Muscle of arm (tissue), 1 donor: ENCODE measurements at regions not wholly inside any gene's neighbourhood (a gene's known extent, or its start where the extent isn't known, plus 50 kb on each side); places are given as distances from the start of the nearest gene placed in this dataset.
"Not testable (repeated sequence)": the region's sequence is repeated elsewhere in the genome, so short reads cannot be mapped to it uniquely, and the experiment has no call there.

Experiments
- DNase-seq: peaks from one replicate; pipeline ENCODE4 v3.0.0-alpha.2; 2013

GRCh38 chr2:176424746-176425145 lies 155.5 kb downstream of the MTX2 start:
- DNase-seq, result no peak

- no peak for DNase-seq
Measured at GRCh38 chr2:176427549-176427948, 158.3 kb downstream of the MTX2 start.

GRCh38 chr2:176428944-176429469 lies 159.8 kb downstream of the MTX2 start:
- not testable (repeated sequence) for DNase-seq

- no peak for DNase-seq
Measured at GRCh38 chr2:176432434-176432833, 163.2 kb downstream of the MTX2 start.

- no peak for DNase-seq
Measured at GRCh38 chr2:176435729-176436128, 166.5 kb downstream of the MTX2 start.

- no peak for DNase-seq
Measured at GRCh38 chr2:176443946-176444345, 174.7 kb downstream of the MTX2 start.

- DNase-seq, result no peak
Measured at GRCh38 chr2:176445956-176446355, 176.7 kb downstream of the MTX2 start.

GRCh38 chr2:176446718-176447414 lies 177.6 kb downstream of the MTX2 start:
- no peak for DNase-seq

- DNase-seq, result no peak
Measured at GRCh38 chr2:176447616-176448015, 178.4 kb downstream of the MTX2 start.

GRCh38 chr2:176449852-176450251 lies 180.6 kb downstream of the MTX2 start:
- no peak for DNase-seq

GRCh38 chr2:176453784-176454183 lies 184.5 kb downstream of the MTX2 start:
- no peak for DNase-seq

- DNase-seq, result peak; percentile 93
Measured at GRCh38 chr2:176454893-176455815, 185.9 kb downstream of the MTX2 start.

- peak; percentile 89 for DNase-seq
Measured at GRCh38 chr2:176455816-176456291, 186.6 kb downstream of the MTX2 start.

- DNase-seq, result no peak
Measured at GRCh38 chr2:176457481-176457880, 188.2 kb downstream of the MTX2 start.

GRCh38 chr2:176461098-176461808 lies 192.0 kb downstream of the MTX2 start:
- DNase-seq, result peak; percentile 52

GRCh38 chr2:176461809-176462670 lies 192.8 kb downstream of the MTX2 start:
- DNase-seq, result no peak

- DNase-seq, result no peak
Measured at GRCh38 chr2:176463546-176463945, 194.3 kb downstream of the MTX2 start.

- no peak for DNase-seq
Measured at GRCh38 chr2:176464886-176465564, 195.8 kb downstream of the MTX2 start.

- no peak for DNase-seq
Measured at GRCh38 chr2:176466918-176467452, 197.7 kb downstream of the MTX2 start.

GRCh38 chr2:176467595-176467994 lies 198.4 kb downstream of the MTX2 start:
- no peak for DNase-seq
